Cardiac septum (tissue), 1 donor: ENCODE measurements at regions not wholly inside any gene's neighbourhood (a gene's known extent, or its start where the extent isn't known, plus 50 kb on each side); places are given as distances from the start of the nearest gene placed in this dataset.

ENCODE experiments used
- DNase-seq: peaks from one replicate; pipeline ENCODE4 v3.0.0-alpha.2; 2020; ENCODE audit warnings: low spot score
- intact Hi-C: fragments of 100-400 bp; cut with DNase I; formaldehyde crosslinking; loops from one replicate; pipeline ENCODE4 v1.14.0; 2022
- donor health status: DM: no; HTN: no; CAD: no.

DNA sequence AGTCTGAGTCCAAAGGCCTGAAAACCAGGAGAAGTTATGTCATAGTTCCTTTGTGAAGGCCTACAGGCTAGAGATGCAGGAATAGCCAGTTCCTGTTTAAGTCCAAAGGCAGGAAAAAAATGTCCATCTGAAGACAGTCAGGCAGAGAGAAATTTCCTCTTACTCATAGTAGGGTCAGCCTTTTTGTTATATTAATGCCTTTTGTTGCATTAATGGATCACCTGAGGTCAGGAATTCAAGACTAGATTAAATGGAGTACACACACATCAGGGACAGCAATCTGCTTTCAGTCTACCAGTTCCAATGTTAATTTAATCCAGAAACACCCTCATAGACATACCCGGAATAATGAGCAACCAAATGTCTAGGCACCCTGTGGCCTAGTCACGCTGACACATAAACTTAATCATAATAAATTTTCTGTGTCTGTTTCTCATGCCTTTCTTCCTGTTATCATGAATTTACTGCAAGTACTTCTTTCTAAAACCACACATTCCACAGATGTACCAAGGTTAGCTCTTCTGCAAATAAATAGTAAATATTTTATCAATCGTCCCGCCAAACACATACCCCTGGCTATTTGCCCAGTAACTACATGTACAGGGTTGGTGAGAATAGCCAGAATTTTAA is 703.9 kb downstream of the EFNA5 start:
- DNase-seq: no peak
- intact Hi-C loops: no loop called here

DNA sequence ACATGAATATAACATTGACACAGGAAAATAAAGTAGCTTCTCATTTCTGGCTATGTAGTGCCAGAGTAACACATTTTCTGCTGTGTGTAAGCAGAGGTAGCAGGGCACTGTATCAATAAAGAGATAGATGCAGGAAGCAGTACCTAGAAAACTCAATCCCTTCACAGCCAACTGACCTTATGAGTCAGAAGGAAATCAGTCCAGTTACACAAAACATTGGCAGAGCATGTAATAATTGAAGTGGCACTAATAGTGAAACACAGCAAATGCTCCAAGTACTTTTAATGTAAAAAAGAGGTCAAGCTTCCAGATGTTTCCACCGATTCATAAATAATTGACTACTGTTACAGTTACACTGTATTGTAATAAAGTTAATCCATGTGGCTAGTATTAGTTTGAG is 706.6 kb downstream of the EFNA5 start:
- intact Hi-C loops: no loop called here
- DNase-seq: no peak

DNA sequence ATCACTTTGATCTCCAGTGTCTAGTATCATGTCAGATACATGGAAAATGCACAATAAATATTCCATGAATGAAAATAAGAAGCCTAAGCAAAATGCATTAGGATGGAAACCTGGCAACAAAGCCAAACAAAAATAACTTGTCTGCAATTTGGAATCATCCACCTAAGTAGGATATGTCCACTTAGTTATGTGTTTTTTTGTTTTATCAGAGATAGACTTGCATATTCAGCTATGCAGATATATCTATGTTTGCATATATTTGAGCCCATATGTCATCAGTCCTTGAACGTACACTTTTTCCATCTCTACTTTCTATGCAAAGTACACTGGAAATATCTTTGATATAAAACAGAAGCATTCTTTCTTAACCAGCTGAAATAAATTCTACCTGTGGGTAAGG is 707.1 kb downstream of the EFNA5 start:
- intact Hi-C loops: no loop called here
- DNase-seq: no peak

DNA sequence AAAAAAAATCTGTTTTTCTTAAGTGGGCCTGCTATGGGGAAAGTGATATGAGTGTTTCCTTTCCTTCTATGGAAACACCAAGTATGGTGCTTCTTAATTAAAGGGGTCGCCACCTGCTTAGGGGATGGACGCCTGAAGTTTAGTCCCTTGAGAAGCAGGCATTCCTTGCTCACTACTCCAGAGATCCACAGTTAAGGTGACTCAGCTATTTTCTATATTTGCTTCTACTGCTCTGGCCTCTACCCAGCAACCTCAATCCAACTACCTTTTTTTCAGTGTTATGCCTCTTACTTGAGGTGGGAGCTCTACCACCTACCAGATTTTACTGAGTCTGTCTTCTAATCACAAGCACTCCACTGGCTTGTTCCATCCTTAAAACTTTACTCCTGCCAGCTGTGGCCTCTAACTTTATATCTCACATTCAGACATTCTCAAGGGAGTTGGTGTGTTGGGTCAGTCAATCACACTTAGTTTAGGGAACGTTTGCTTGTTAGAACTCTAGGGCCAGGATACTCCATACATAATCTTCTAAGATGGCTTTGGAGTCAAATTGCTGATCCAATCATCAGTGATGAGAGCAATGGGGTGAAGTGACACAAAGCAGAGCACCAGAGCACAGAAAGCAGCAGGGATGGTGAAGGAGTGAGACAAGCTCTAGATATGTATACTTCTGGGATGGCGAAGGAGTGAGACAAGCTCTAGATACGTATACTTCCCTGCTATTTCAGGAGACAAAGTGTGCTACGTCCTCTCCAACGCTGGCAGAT is 708.1 kb downstream of the EFNA5 start:
- intact Hi-C loops: no loop called here
- no peak for DNase-seq

GRCh38 chr5:106959387-106959786 is 711.4 kb downstream of the EFNA5 start:
- no peak for DNase-seq
- intact Hi-C loops: no loop called here

DNA sequence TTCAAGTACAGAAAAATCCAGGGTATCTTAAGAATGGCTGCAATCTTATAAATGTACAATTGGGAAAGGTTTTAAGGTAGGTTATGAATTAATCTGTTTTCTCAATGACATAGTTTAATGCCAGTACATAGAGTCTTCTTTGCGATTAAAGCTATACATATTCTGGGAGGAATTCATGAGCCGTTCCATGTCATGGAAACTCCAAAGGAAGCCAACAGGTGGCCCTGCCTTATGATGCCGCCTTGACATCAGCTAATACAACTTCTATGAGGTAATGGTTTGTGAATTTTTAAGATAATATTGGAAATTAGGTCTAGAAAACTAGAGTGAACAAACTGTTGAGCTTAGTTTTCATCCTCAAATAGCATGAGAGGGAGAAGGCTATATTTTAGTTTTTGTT is 713.4 kb downstream of the EFNA5 start:
- no peak for DNase-seq
- intact Hi-C loops: no loop called here

- intact Hi-C loops: no loop called here
- DNase-seq: no peak
Observed at GRCh38 chr5:106956886-106957285, 713.9 kb downstream of the EFNA5 start.

- no peak for DNase-seq
- intact Hi-C loops: no loop called here
Observed at GRCh38 chr5:106956187-106956586, 714.5 kb downstream of the EFNA5 start.

DNA sequence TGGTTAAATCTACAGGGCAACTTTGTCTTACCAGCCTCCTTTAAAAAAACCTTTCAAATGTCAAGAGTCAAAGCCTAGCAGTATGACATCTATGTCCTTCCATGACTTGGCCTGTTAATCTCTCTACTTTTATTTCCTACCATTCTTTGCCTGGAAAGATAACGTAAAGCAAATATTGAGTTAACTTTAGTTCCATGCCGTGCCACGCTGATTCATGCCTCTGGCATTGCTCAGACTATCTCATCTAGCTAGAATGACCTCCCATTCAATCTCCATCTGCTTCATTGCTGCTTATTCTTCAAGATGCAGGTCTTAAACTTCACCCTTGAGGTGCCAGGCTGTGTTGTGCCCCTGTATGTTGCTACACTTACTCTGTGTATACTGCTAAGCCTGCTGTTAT is 729.8 kb downstream of the EFNA5 start:
- intact Hi-C loops: loop anchor here (10.0 kb wide), 1 partner anchor 644 kb away; no protein-coding TSS in a partner anchor
- DNase-seq: no peak

GRCh38 chr5:106940301-106940846 is 730.4 kb downstream of the EFNA5 start:
- DNase-seq: no peak
- intact Hi-C loops: loop anchor here (10.0 kb wide), 1 partner anchor 644 kb away; no protein-coding TSS in a partner anchor

- intact Hi-C loops: no loop called here
- DNase-seq: no peak
Observed at GRCh38 chr5:106923409-106923808, 747.3 kb downstream of the EFNA5 start.

GRCh38 chr5:106921567-106921966 is 749.2 kb downstream of the EFNA5 start:
- no peak for DNase-seq
- intact Hi-C loops: no loop called here

DNA sequence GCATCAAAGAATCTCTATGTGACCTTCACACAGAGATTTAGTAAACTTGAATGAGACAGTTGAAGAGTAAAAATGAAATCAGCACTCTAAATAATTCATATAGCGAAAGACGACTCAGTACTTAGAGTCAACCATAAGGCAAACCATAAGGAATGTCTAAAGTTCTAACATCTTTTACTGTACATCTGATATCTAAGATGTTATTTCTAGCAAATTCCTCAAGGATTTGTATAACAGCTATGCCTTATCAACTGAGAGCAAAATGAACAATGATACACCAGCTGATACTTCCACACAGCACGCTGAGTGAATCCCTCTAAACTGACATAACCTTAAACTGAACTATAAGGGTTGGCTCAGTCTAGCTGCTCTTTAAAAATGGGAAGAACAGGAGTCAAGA is 760.3 kb downstream of the EFNA5 start:
- intact Hi-C loops: no loop called here
- no peak for DNase-seq

GRCh38 chr5:106909716-106910115 is 761.0 kb downstream of the EFNA5 start:
- intact Hi-C loops: no loop called here
- no peak for DNase-seq

- intact Hi-C loops: no loop called here
- no peak for DNase-seq
Observed at GRCh38 chr5:106907979-106908378, 762.8 kb downstream of the EFNA5 start.

- intact Hi-C loops: no loop called here
- DNase-seq: no peak
Observed at GRCh38 chr5:106906199-106906598, 764.5 kb downstream of the EFNA5 start.

GRCh38 chr5:106894964-106895363 is 775.8 kb downstream of the EFNA5 start:
- DNase-seq: no peak
- intact Hi-C loops: no loop called here

- DNase-seq: no peak
- intact Hi-C loops: no loop called here
Observed at GRCh38 chr5:106882035-106882434, 788.7 kb downstream of the EFNA5 start.

GRCh38 chr5:106880656-106881055 is 790.1 kb downstream of the EFNA5 start:
- no peak for DNase-seq
- intact Hi-C loops: no loop called here

DNA sequence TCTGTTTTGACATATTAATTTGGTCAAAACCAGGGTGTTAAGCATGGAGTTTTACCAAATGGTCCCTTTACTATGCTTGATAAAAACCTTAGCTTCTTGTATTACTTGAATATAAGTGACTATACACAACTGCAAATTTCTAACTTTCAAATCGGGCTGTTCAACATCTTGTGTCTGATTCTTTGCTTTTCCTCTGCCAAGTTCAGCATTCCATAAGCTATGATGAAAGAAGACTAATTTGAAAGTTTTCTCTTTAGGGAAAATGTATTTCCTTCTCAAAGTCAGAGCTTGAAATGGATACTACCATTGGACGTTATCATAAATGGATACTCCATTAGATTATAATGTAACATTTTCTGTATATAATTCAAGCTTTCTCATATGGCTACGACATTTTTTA is 792.9 kb downstream of the EFNA5 start:
- intact Hi-C loops: no loop called here

GRCh38 chr5:106876665-106877194 is 794.0 kb downstream of the EFNA5 start:
- DNase-seq: no peak
- intact Hi-C loops: no loop called here

More for the DNA sequence above, 792.9 kb downstream of the EFNA5 start:
- no peak for DNase-seq
